ENCODE measurements at regions not wholly inside any gene's neighbourhood (a gene's known extent, or its start where the extent isn't known, plus 50 kb on each side); places are given as distances from the start of the nearest gene placed in this dataset.

GRCh38 chr2:173681881-173682650 is 283.1 kb downstream of the SP3 start:
- TF ChIP-seq POLR2AphosphoS5 (IDR thresholded peaks at IDR 0.05; ENCODE audit: low read depth, low read length) (no peak), POLR2A (IDR thresholded peaks at IDR 0.05; ENCODE audit: control extremely low read depth in 1 of 2, low read depth in 2 of 2, low read length in 2 of 2) (no peak), CTCF (IDR thresholded peaks at IDR 0.05; ENCODE audit: control extremely low read depth in 1 of 3, insufficient read depth in 1 of 3, low read depth in 1 of 3, low read length in 3 of 3) (no peak), EZH2 (IDR thresholded peaks at IDR 0.05; ENCODE audit: low read depth, low read length, severe bottlenecking) (no peak)
